AG04450 (cell line): ENCODE measurements at regions not wholly inside any gene's neighbourhood (a gene's known extent, or its start where the extent isn't known, plus 50 kb on each side); places are given as distances from the start of the nearest gene placed in this dataset.

Experiments used
- CTCF ChIA-PET: fragments of 300-600, 350-600 bp; formaldehyde crosslinking; extraction: SDS; loops from one replicate; lab custom pipeline; 2022; ENCODE audit warnings: antibody characterized with exemption, inconsistent platforms; lab: Charles Lee
- POLR2A ChIA-PET: fragments of 350-600 bp; formaldehyde crosslinking; extraction: SDS; loops from one replicate; lab custom pipeline; 2021; ENCODE audit warnings: antibody characterized with exemption, inconsistent platforms; lab: Yijun Ruan, JAX
- DNase-seq: peaks from one replicate; pipeline ENCODE4 v3.0.0-alpha.2; 2011; ENCODE audit warnings: low read depth, low spot score
- H3K27ac ChIP-seq: one replicate; pipeline ENCODE4 v1.5.1; 2012; ENCODE audit warnings: low read depth, low read length, control low read depth
- H3K27me3 ChIP-seq: one replicate; pipeline ENCODE4 v1.6.0; 2012; ENCODE audit warnings: low read length; ENCODE audit not compliant: control insufficient read depth, insufficient read depth
- H3K4me3 ChIP-seq: 2 replicates; pipeline ENCODE4 v1.5.1; 2011; ENCODE audit warnings: mild to moderate bottlenecking, low read depth, low read length, control low read depth
- H3K9me3 ChIP-seq: 2 replicates; pipeline ENCODE4 v1.5.1; 2012; ENCODE audit warnings: low read length; ENCODE audit not compliant: control insufficient read depth, insufficient read depth
- TF ChIP-seq, protein P1 (sequence below): IDR thresholded peaks from 2 replicates; pipeline ENCODE4 v1.5.1; 2011; ENCODE audit warnings: low read depth, low read length, control low read depth, inconsistent platforms

GRCh38 chr15:46930426-46930825 lies 786.9 kb upstream of the SEMA6D start:
- Histone ChIP-seq H3K27me3 (no peaks in the 10 kb centered on the region), H3K4me3 (no peak overlapping the region), H3K9me3 (no peaks in the 10 kb centered on the region), H3K27ac (no peak overlapping the region)
- TF ChIP-seq, protein P1, sequence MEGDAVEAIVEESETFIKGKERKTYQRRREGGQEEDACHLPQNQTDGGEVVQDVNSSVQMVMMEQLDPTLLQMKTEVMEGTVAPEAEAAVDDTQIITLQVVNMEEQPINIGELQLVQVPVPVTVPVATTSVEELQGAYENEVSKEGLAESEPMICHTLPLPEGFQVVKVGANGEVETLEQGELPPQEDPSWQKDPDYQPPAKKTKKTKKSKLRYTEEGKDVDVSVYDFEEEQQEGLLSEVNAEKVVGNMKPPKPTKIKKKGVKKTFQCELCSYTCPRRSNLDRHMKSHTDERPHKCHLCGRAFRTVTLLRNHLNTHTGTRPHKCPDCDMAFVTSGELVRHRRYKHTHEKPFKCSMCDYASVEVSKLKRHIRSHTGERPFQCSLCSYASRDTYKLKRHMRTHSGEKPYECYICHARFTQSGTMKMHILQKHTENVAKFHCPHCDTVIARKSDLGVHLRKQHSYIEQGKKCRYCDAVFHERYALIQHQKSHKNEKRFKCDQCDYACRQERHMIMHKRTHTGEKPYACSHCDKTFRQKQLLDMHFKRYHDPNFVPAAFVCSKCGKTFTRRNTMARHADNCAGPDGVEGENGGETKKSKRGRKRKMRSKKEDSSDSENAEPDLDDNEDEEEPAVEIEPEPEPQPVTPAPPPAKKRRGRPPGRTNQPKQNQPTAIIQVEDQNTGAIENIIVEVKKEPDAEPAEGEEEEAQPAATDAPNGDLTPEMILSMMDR = no peak
- no peak for DNase-seq
- CTCF ChIA-PET = no interaction called here
- POLR2A ChIA-PET = no interaction called here

- CTCF ChIA-PET = no interaction called here
- TF ChIP-seq, protein P1 = no peak
Observed at GRCh38 chr15:46933332-46933731, 784.0 kb upstream of the SEMA6D start.

DNA sequence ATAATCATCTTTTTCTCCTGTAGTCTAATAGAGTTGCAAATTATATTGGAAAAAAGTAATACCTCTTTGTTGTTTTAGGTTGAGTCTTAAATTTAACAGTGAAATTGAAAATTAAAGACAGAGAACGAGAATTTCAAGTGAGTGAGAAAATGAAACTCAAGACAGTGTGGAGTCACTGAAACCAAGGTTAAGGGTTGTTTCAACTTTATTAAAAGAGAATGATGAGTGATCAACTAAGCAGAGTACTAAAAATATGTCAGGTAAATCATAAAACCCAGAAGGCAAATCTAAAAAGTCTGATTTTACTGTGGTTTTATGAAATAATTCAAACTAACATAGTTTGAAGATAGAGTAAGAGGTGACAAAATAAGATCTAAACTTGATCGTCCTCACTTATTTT lies 782.5 kb upstream of the SEMA6D start:
- Histone ChIP-seq H3K9me3 (no peaks in the 10 kb centered on the region; the same call in 1 of the 2 replicates), H3K4me3 (no peak overlapping the region), H3K27me3 (no peaks in the 10 kb centered on the region), H3K27ac (no peak overlapping the region)
- ChIA-PET POLR2A (no interaction called here), CTCF (no interaction called here)
- TF ChIP-seq, protein P1 = no peak
- no peak for DNase-seq

More at GRCh38 chr15:46933332-46933731, 784.0 kb upstream of the SEMA6D start:
- no peaks in the 10 kb centered on the region for H3K27me3 ChIP-seq
- no peaks in the 10 kb centered on the region; the same call in 1 of the 2 replicates for H3K9me3 ChIP-seq
- H3K4me3 ChIP-seq = no peak overlapping the region
- H3K27ac ChIP-seq = no peak overlapping the region
- POLR2A ChIA-PET = no interaction called here
- DNase-seq = no peak

DNA sequence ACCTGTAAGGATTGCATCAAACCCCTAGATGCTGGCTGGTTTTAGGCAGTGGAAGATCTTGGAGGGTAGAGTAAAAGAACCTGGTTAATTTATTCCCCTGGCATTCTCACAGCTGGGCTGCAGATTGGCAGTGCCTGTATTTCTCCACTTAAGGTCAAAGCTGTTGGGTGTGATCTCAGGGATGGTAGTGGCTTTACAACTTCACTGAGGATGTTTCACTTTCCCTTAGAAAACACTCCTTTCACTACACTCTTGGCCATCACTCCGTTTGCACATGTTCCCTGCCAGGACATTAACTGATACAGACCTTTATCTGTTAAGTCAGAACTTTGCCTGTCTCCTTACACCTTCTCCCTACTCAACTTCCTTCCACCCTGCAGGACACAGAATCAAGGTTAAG lies 779.1 kb upstream of the SEMA6D start:
- Histone ChIP-seq H3K27ac (no peak overlapping the region), H3K9me3 (no peaks in the 10 kb centered on the region; the same call in 1 of the 2 replicates), H3K4me3 (no peak overlapping the region), H3K27me3 (no peaks in the 10 kb centered on the region)
- ChIA-PET CTCF (no interaction called here), POLR2A (no interaction called here)
- TF ChIP-seq, protein P1 = no peak
- DNase-seq = no peak

GRCh38 chr15:46941241-46941640 lies 776.1 kb upstream of the SEMA6D start:
- no peak for DNase-seq
- Histone ChIP-seq H3K9me3 (no peaks in the 10 kb centered on the region; the same call in 1 of the 2 replicates), H3K4me3 (no peak overlapping the region), H3K27ac (no peak overlapping the region), H3K27me3 (no peaks in the 10 kb centered on the region)
- ChIA-PET CTCF (no interaction called here), POLR2A (no interaction called here)
- TF ChIP-seq, protein P1 = no peak
